ENCODE measurements at regions not wholly inside any gene's neighbourhood (a gene's known extent, or its start where the extent isn't known, plus 50 kb on each side); places are given as distances from the start of the nearest gene placed in this dataset.

- Histone ChIP-seq H3K4me1 (ENCODE audit: control insufficient read depth, insufficient read depth, low read length) (no peaks in the 10 kb centered on the region), H2AK9ac (replicated peaks; ENCODE audit: low read depth, low read length, poor library complexity) (no peak overlapping the region), H3K36me3 (ENCODE audit: control insufficient read depth, insufficient read depth, low read length) (no peaks in the 10 kb centered on the region), H3K79me1 (ENCODE audit: low read depth in 1 of 2, low read length in 2 of 2) (no peaks in the 10 kb centered on the region), H2BK20ac (ENCODE audit: low read depth, low read length) (no peak overlapping the region), H3K56ac (ENCODE audit: extremely low read depth, insufficient read depth, low read length) (no peak overlapping the region), H3K27me3 (ENCODE audit: control insufficient read depth, insufficient read depth, low read length) (no peaks in the 10 kb centered on the region), H2AK5ac (ENCODE audit: low read depth, low read length) (no peak overlapping the region), H2BK5ac (ENCODE audit: low read depth, low read length, poor library complexity, severe bottlenecking) (no peak overlapping the region), H3K18ac (ENCODE audit: low read depth, low read length) (no peak overlapping the region), H3K9me1 (ENCODE audit: insufficient read depth, low read length) (no peaks in the 10 kb centered on the region), H3K23ac (ENCODE audit: low read depth, low read length) (no peak overlapping the region), H3K9ac (ENCODE audit: low read depth, low read length) (no peak overlapping the region), H4K91ac (ENCODE audit: insufficient read depth, low read depth, low read length) (no peak overlapping the region), H2AFZ (replicated peaks; ENCODE audit: low read length, poor library complexity) (no peak overlapping the region), H2BK15ac (ENCODE audit: low read depth, low read length) (no peak overlapping the region), H2BK120ac (ENCODE audit: low read depth, low read length) (no peak overlapping the region), H4K8ac (ENCODE audit: low read depth in 2 of 2, low read length in 2 of 2) (no peak overlapping the region), H3K9me3 (ENCODE audit: control insufficient read depth, insufficient read depth, low read length) (peaks cover 5% of the 10 kb centered on the region), H4K20me1 (ENCODE audit: insufficient read depth, low read length) (no peaks in the 10 kb centered on the region), H3K4ac (ENCODE audit: low read depth, low read length) (no peak overlapping the region), H3K27ac (ENCODE audit: insufficient read depth, low read length) (no peak overlapping the region), H3K4me3 (ENCODE audit: insufficient read depth, low read depth, low read length) (no peak overlapping the region), H4K5ac (ENCODE audit: low read depth, low read length) (no peak overlapping the region), H3K4me2 (ENCODE audit: low read depth, low read length) (no peak overlapping the region), H3K14ac (replicated peaks; ENCODE audit: low read depth, low read length) (no peak overlapping the region)
- no peak for DNase-seq
- ATAC-seq (ENCODE audit: low read depth): no peak
- TF ChIP-seq RAD21 (IDR thresholded peaks at IDR 0.05; ENCODE audit: low read length) (no peak), FOS (IDR thresholded peaks at IDR 0.05; ENCODE audit: low read depth, low read length) (no peak), BHLHE40 (IDR thresholded peaks at IDR 0.05; ENCODE audit: low read depth, low read length) (no peak)
- in situ Hi-C loops (cut with MboI; ENCODE audit: low sequenced_read_pairs): no loop called here
- intact Hi-C loops (cut with micrococcal nuclease): no loop called here
- dilution Hi-C loops (cut with HindIII; ENCODE audit: low sequenced_read_pairs, unreplicated experiment): no loop called here
- no TSS peak for BruUV-seq (replicated peaks)
- no CpG with 5 or more reads among the region's 2 CpGs for WGBS, 2 experiments (ENCODE audit: extremely low coverage in 2 of 2, insufficient read length in 1 of 2)
- ChIA-PET CTCF (no interaction called here), POLR2A (ENCODE audit: unreplicated experiment) (no interaction called here)
Measured at GRCh38 chr16:13613165-13613564, 306.8 kb upstream of the ERCC4 start.

Data from IMR-90 (cell line).